ENCODE measurements at regions not wholly inside any gene's neighbourhood (a gene's known extent, or its start where the extent isn't known, plus 50 kb on each side); places are given as distances from the start of the nearest gene placed in this dataset.

DNA sequence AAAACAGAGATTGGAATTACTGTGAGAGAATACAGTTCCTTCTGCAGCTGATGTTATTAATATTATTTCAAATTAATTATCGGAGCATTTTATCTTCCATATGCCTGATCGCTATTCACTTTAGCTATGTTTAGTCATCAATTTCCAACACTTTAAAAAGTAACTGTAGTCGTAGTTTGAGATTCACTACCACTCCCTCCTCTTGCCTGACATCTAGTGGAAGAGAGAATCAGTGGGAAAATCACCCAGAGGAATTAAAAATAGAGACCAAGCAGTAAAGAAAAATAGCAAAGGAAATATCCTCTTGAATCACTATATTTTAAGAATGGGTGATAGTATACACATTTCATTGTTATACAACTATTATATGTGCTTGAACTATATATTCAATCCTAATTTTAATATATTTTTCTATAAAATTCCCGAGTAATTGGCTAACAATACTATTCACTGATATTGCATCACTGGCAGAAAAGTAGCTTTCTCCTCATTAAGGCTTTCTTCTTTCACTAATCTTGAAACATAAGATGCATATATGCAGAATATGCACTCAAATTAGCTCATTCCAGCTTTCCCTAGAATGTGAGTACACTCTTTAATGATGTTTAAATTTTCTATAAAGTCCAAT is 708.7 kb downstream of the CDH9 start:
- Histone ChIP-seq H2AFZ (replicated peaks; ENCODE audit: low read length, poor library complexity) (no peak overlapping the region), H2AK9ac (replicated peaks; ENCODE audit: low read depth, low read length, poor library complexity) (no peak overlapping the region), H3K4me1 (ENCODE audit: control insufficient read depth, insufficient read depth, low read length) (no peaks in the 10 kb centered on the region), H3K27me3 (ENCODE audit: control insufficient read depth, insufficient read depth, low read length) (no peaks in the 10 kb centered on the region), H3K4me2 (ENCODE audit: low read depth, low read length) (no peak overlapping the region), H4K8ac (ENCODE audit: low read depth in 2 of 2, low read length in 2 of 2) (no peak overlapping the region), H3K4me3 (ENCODE audit: insufficient read depth, low read depth, low read length) (no peak overlapping the region), H3K9ac (ENCODE audit: low read depth, low read length) (no peak overlapping the region), H3K4ac (ENCODE audit: low read depth, low read length) (no peak overlapping the region), H2AK5ac (ENCODE audit: low read depth, low read length) (no peak overlapping the region), H4K20me1 (ENCODE audit: insufficient read depth, low read length) (no peaks in the 10 kb centered on the region), H3K9me3 (ENCODE audit: control insufficient read depth, insufficient read depth, low read length) (peaks cover 11% of the 10 kb centered on the region; the same call in 1 of the 2 replicates), H2BK15ac (ENCODE audit: low read depth, low read length) (no peak overlapping the region), H3K18ac (ENCODE audit: low read depth, low read length) (no peak overlapping the region), H3K27ac (ENCODE audit: insufficient read depth, low read length) (no peak overlapping the region), H3K36me3 (ENCODE audit: control insufficient read depth, insufficient read depth, low read length) (no peaks in the 10 kb centered on the region), H2BK5ac (ENCODE audit: low read depth, low read length, poor library complexity, severe bottlenecking) (no peak overlapping the region), H3K79me1 (ENCODE audit: low read depth in 1 of 2, low read length in 2 of 2) (no peaks in the 10 kb centered on the region), H4K91ac (ENCODE audit: insufficient read depth, low read depth, low read length) (no peak overlapping the region), H3K23ac (ENCODE audit: low read depth, low read length) (no peak overlapping the region), H3K56ac (ENCODE audit: extremely low read depth, insufficient read depth, low read length) (no peak overlapping the region), H3K14ac (replicated peaks; ENCODE audit: low read depth, low read length) (no peak overlapping the region), H3K9me1 (ENCODE audit: insufficient read depth, low read length) (no peaks in the 10 kb centered on the region), H2BK20ac (ENCODE audit: low read depth, low read length) (no peak overlapping the region), H4K5ac (ENCODE audit: low read depth, low read length) (no peak overlapping the region), H2BK120ac (ENCODE audit: low read depth, low read length) (no peak overlapping the region)
- intact Hi-C loops (cut with micrococcal nuclease): no loop called here
- BruUV-seq (replicated peaks): no TSS peak
- ChIA-PET CTCF (no interaction called here), POLR2A (ENCODE audit: unreplicated experiment) (no interaction called here)
- no peak for ATAC-seq (ENCODE audit: low read depth)
- DNase-seq: no peak
- in situ Hi-C loops (cut with MboI; ENCODE audit: low sequenced_read_pairs): no loop called here
- dilution Hi-C loops (cut with HindIII; ENCODE audit: low sequenced_read_pairs, unreplicated experiment): no loop called here
- TF ChIP-seq RFX5 (IDR thresholded peaks at IDR 0.05; ENCODE audit: low read depth, low read length) (no peak), MAFK (IDR thresholded peaks at IDR 0.05; ENCODE audit: low read depth, low read length) (no peak), ELK1 (IDR thresholded peaks at IDR 0.05; ENCODE audit: borderline replicate concordance, low read depth, low read length) (no peak), RCOR1 (IDR thresholded peaks at IDR 0.05; ENCODE audit: insufficient replicate concordance, low read length) (no peak), CEBPB (IDR thresholded peaks at IDR 0.05; ENCODE audit: low read depth, low read length) (no peak), BHLHE40 (IDR thresholded peaks at IDR 0.05; ENCODE audit: low read depth, low read length) (no peak), USF2 (IDR thresholded peaks at IDR 0.05; ENCODE audit: low read depth, low read length) (no peak), SMC3 (IDR thresholded peaks at IDR 0.05; ENCODE audit: low read depth, low read length) (no peak), MAZ (IDR thresholded peaks at IDR 0.05; ENCODE audit: borderline replicate concordance, low read depth, low read length) (no peak), POLR2A (IDR thresholded peaks at IDR 0.05; ENCODE audit: low read depth, low read length) (no peak), NFE2L2 (IDR thresholded peaks at IDR 0.05; ENCODE audit: low read depth, low read length) (no peak)
- TF ChIP-seq, protein P1, sequence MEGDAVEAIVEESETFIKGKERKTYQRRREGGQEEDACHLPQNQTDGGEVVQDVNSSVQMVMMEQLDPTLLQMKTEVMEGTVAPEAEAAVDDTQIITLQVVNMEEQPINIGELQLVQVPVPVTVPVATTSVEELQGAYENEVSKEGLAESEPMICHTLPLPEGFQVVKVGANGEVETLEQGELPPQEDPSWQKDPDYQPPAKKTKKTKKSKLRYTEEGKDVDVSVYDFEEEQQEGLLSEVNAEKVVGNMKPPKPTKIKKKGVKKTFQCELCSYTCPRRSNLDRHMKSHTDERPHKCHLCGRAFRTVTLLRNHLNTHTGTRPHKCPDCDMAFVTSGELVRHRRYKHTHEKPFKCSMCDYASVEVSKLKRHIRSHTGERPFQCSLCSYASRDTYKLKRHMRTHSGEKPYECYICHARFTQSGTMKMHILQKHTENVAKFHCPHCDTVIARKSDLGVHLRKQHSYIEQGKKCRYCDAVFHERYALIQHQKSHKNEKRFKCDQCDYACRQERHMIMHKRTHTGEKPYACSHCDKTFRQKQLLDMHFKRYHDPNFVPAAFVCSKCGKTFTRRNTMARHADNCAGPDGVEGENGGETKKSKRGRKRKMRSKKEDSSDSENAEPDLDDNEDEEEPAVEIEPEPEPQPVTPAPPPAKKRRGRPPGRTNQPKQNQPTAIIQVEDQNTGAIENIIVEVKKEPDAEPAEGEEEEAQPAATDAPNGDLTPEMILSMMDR (conservative IDR thresholded peaks at IDR 0.05; ENCODE audit: low read depth, low read length): no peak
- WGBS, 2 experiments (ENCODE audit: extremely low coverage in 2 of 2, insufficient read length in 1 of 2): no CpG with 5 or more reads among the region's 4 CpGs

Data from IMR-90 (cell line).